Activated CD8-positive, alpha-beta T cell treated with anti-CD3 and anti-CD28 coated beads, Interleukin-2, amount 10 ng/mL, durations not matched to agents 7 days and 5 days (primary cell): ENCODE measurements at regions not wholly inside any gene's neighbourhood (a gene's known extent, or its start where the extent isn't known, plus 50 kb on each side); places are given as distances from the start of the nearest gene placed in this dataset.
"Not testable (repeated sequence)": the region's sequence is repeated elsewhere in the genome, so short reads cannot be mapped to it uniquely, and the experiment has no call there.

Experiments
- ATAC-seq: fragments of 150-1000 bp; cut with Tn5 transposase; one replicate; pipeline ENCODE4 v1.10.0; 2021; ENCODE audit warnings: moderate library complexity
- CTCF ChIA-PET: fragments of 350-600 bp; sonication (Branson Sonifier 250); formaldehyde crosslinking; loops from one replicate; lab custom pipeline; 2021; ENCODE audit warnings: antibody characterized with exemption; lab: Charles Lee
- POLR2A ChIA-PET: fragments of 350-600 bp; sonication (Branson Sonifier 250); formaldehyde crosslinking; loops from one replicate; lab custom pipeline; 2021; ENCODE audit warnings: antibody characterized with exemption; lab: Charles Lee
- DNase-seq: peaks from one replicate; pipeline ENCODE4 v3.0.0-alpha.2; 2020
- H3K27ac Mint-ChIP-seq: one replicate; pipeline ENCODE4 v1.8.0; 2021; ENCODE audit warnings: mild to moderate bottlenecking, mixed read lengths
- H3K27me3 Mint-ChIP-seq: one replicate; pipeline ENCODE4 v1.8.0; 2021; ENCODE audit warnings: low read depth, mixed read lengths
- H3K36me3 Mint-ChIP-seq: one replicate; pipeline ENCODE4 v1.8.0; 2021; ENCODE audit warnings: low read depth, mixed read lengths
- H3K4me1 Mint-ChIP-seq: one replicate; pipeline ENCODE4 v1.8.0; 2021; ENCODE audit warnings: low read depth, mixed read lengths
- H3K4me3 Mint-ChIP-seq: one replicate; pipeline ENCODE4 v1.8.0; 2021; ENCODE audit warnings: mild to moderate bottlenecking, mixed read lengths
- H3K9me3 Mint-ChIP-seq: one replicate; pipeline ENCODE4 v1.8.0; 2022; ENCODE audit warnings: mixed read lengths; ENCODE audit not compliant: insufficient read depth

- DNase-seq, H3K4me3 Mint-ChIP-seq, CTCF ChIA-PET, H3K9me3 Mint-ChIP-seq, H3K4me1 Mint-ChIP-seq, H3K36me3 Mint-ChIP-seq, H3K27ac Mint-ChIP-seq, POLR2A ChIA-PET, ATAC-seq, H3K27me3 Mint-ChIP-seq: not testable (repeated sequence)
Measured at GRCh38 chr16:16570055-16570454, 191.1 kb downstream of the NPIPA7 start.

DNA sequence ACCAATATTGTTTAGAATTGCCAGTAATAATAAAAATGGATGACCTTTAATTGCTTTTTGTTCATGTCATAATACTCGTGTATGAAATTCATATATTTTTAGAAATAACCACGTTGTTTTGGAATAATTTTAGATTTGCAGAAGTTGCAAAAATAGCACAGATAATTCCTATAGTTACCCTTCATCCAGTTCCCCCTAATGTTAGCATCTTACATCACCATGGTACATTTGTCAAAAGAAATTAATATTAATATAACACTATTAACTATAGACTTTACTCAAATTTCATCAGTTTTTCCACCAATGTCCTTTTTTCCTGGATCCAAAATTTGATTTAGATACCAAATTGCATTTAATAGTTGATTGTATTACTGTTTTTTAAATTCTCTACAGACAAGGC, 191.9 kb downstream of the NPIPA7 start:
- DNase-seq: not testable (repeated sequence)

DNA sequence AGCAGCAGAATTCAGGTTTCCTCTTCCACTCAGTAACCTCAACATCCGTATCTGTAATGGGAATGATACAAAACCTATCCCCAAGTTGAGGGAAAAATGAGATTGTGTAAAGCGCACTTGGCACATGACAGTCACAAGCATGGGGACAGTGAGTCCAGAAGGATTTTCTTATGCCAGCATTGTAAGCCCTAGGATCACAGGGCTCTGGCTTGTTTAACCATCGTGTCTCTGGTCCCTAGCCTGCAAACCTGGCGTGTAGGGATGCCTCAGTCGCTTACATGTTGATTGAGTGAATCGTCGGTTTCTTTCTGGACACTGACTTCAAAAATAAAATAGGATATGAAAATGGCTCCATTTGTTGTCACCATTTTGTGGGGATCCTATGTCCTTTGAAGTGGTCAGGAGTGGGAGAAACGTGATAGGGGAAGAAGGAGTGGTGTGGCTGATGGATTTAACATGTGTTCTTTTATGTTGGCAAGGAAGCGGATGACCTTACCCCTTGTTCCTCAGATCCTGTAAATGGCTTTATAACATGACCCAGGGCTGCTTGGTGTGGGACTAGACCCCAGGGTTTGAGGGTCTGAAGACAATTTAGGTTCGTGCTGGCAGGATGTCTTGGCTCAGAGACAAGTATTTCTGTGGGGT, 193.3 kb downstream of the NPIPA7 start:
- DNase-seq, H3K36me3 Mint-ChIP-seq, H3K4me3 Mint-ChIP-seq, H3K4me1 Mint-ChIP-seq, H3K27me3 Mint-ChIP-seq, ATAC-seq, H3K27ac Mint-ChIP-seq, H3K9me3 Mint-ChIP-seq, POLR2A ChIA-PET, CTCF ChIA-PET: not testable (repeated sequence)

More for the DNA sequence above, 191.9 kb downstream of the NPIPA7 start:
- H3K9me3 Mint-ChIP-seq, H3K4me1 Mint-ChIP-seq, H3K4me3 Mint-ChIP-seq, H3K27me3 Mint-ChIP-seq, H3K27ac Mint-ChIP-seq, POLR2A ChIA-PET, H3K36me3 Mint-ChIP-seq, ATAC-seq, CTCF ChIA-PET: not testable (repeated sequence)

DNA sequence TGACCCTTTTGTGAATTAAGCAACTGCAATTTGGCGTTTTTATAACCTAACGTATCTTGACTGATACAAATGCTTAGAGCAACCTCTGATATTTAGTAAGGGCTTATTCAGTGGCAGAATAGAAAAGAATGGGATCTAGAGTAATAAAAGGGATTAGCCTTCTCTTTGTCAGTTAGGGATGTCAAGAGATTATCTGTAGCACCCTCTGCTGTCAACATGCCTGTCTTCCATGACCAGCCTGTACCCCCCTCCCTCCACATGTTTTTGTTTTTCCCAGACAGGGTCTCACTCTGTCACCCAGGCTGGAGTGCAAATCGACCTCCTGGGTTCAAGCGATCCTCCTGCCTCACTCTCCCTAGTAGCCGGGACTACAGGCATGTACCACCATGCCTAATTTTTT, 198.1 kb downstream of the NPIPA7 start:
- POLR2A ChIA-PET, H3K9me3 Mint-ChIP-seq, H3K4me1 Mint-ChIP-seq, H3K36me3 Mint-ChIP-seq, ATAC-seq, H3K27ac Mint-ChIP-seq, DNase-seq, CTCF ChIA-PET, H3K4me3 Mint-ChIP-seq, H3K27me3 Mint-ChIP-seq: not testable (repeated sequence)

- Mint-ChIP-seq H3K4me1 (no peaks in the 10 kb centered on the region), H3K9me3 (no peaks in the 10 kb centered on the region), H3K36me3 (no peaks in the 10 kb centered on the region), H3K27ac (no peak overlapping the region), H3K4me3 (no peak overlapping the region), H3K27me3 (peaks cover 2% of the 10 kb centered on the region)
- DNase-seq (no peak), ATAC-seq (no peak)
- ChIA-PET POLR2A (no interaction called here), CTCF (no interaction called here)
Measured at GRCh38 chr16:16578701-16579100, 199.8 kb downstream of the NPIPA7 start.

GRCh38 chr16:16582916-16583315, 204.0 kb downstream of the NPIPA7 start:
- ATAC-seq, H3K36me3 Mint-ChIP-seq, H3K9me3 Mint-ChIP-seq, DNase-seq, H3K4me3 Mint-ChIP-seq, H3K27me3 Mint-ChIP-seq, CTCF ChIA-PET, POLR2A ChIA-PET, H3K4me1 Mint-ChIP-seq, H3K27ac Mint-ChIP-seq: not testable (repeated sequence)

DNA sequence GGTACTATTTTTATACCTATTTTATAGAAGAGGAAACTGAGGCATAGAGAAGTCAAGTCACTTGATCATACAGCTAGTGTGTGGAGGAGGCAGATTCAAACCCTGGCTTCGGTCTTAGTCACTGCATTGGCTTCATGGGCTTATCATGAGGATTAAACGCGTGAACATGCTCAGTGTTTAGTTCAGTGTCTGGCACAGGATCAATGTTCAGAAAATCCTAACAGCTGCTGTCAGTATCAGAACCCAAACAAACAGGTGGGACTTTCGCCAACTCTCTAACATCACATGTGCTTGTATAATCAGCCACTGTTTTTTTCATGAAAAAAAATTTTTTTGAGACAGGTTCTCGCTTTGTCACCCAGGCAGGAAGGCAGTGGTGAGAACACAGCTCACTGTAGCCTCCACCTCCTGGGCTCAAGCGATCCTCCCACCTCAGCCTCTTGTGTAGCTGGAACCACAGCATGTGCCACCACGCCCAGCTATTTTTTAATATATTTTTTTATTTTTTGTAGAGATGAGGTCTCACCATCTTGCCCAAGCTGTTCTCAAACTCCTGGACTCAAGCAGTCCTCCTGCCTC, 207.2 kb downstream of the NPIPA7 start:
- H3K36me3 Mint-ChIP-seq, POLR2A ChIA-PET, DNase-seq, H3K9me3 Mint-ChIP-seq, CTCF ChIA-PET, H3K27me3 Mint-ChIP-seq, H3K4me1 Mint-ChIP-seq, H3K27ac Mint-ChIP-seq, H3K4me3 Mint-ChIP-seq, ATAC-seq: not testable (repeated sequence)

- DNase-seq, POLR2A ChIA-PET, H3K4me1 Mint-ChIP-seq, H3K9me3 Mint-ChIP-seq, H3K36me3 Mint-ChIP-seq, CTCF ChIA-PET, H3K27ac Mint-ChIP-seq, H3K27me3 Mint-ChIP-seq, H3K4me3 Mint-ChIP-seq, ATAC-seq: not testable (repeated sequence)
Measured at GRCh38 chr16:16586969-16587368, 208.0 kb downstream of the NPIPA7 start.

DNA sequence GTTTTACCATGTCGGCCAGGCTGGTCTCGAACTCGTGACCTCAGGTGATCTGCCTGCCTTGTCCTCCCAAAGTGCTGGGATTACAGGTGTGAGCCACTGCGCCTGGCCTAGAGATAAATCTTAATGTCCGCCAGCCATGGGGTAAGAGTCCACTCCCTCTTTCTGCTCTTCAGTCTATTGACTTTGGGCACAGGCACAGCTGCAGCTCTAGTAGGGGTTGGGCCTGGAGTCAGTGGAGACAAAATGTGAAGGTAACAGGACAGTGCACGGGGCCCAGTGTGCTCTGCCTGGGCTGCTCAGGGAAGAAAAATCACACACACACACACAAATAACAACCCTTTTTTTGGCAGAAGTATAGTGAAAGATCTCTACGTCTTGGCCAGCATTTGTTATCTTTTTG, 209.5 kb downstream of the NPIPA7 start:
- H3K27me3 Mint-ChIP-seq, CTCF ChIA-PET: not testable (repeated sequence)

GRCh38 chr16:16590654-16591318, 211.8 kb downstream of the NPIPA7 start:
- H3K4me3 Mint-ChIP-seq, H3K27ac Mint-ChIP-seq, H3K9me3 Mint-ChIP-seq, CTCF ChIA-PET, DNase-seq, ATAC-seq, H3K36me3 Mint-ChIP-seq, POLR2A ChIA-PET, H3K27me3 Mint-ChIP-seq: not testable (repeated sequence)
- H3K4me1 Mint-ChIP-seq: peaks cover 15% of the 10 kb centered on the region

More for the DNA sequence above, 209.5 kb downstream of the NPIPA7 start:
- POLR2A ChIA-PET, H3K4me3 Mint-ChIP-seq, DNase-seq, ATAC-seq, H3K4me1 Mint-ChIP-seq, H3K36me3 Mint-ChIP-seq, H3K27ac Mint-ChIP-seq, H3K9me3 Mint-ChIP-seq: not testable (repeated sequence)

DNA sequence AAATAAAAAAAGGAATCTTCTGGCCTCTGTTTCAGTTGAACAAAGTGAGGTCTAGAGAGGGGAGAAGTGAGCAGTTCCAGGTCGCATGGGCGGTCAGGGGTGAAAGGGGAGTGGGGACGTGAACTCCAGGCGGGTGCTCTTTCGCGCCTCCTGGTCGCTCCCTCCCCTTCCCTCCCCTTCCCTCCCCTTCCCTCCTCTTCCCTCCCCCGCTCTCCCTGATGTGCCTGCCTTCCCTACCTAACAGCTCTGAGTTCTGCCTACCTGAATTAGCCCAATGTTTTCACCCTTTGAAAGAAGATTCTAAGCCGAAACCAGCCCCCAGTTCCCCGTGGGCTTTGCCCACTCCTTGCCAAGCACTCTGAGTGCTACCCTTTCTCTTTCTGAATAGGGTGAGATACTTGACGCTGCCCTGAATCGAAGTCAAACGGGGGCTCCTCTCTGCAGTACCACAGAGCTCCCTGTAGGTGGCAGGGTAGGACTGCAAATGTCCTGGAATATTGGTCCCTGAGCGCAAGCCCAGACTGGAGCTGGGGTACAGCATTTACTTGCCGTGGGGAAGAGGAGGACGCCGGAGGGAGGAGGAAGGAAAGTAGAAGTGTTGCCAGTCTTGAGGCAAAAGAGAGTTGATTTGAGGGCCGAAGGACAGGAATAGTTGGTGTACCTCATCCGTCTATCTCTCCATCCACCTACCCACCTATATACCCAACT, 214.4 kb downstream of the NPIPA7 start:
- peak; percentile 68 for DNase-seq
- POLR2A ChIA-PET, H3K9me3 Mint-ChIP-seq, H3K36me3 Mint-ChIP-seq, H3K4me3 Mint-ChIP-seq, H3K27ac Mint-ChIP-seq, H3K27me3 Mint-ChIP-seq: not testable (repeated sequence)
- CTCF ChIA-PET: interaction anchor here (0.7 kb wide), 1 partner anchor 986 kb away, joined by 3 read pairs; no protein-coding TSS in a partner anchor
- peak; percentile 72 for ATAC-seq
- H3K4me1 Mint-ChIP-seq: peaks cover 28% of the 10 kb centered on the region
